COLO829 (cell line): ENCODE measurements at regions not wholly inside any gene's neighbourhood (a gene's known extent, or its start where the extent isn't known, plus 50 kb on each side); places are given as distances from the start of the nearest gene placed in this dataset.
"Not testable (repeated sequence)": the region's sequence is repeated elsewhere in the genome, so short reads cannot be mapped to it uniquely, and the experiment has no call there.

Source experiments
- DNase-seq: peaks from one replicate; pipeline ENCODE4 v3.0.0; 2012; ENCODE audit warnings: low spot score

DNA sequence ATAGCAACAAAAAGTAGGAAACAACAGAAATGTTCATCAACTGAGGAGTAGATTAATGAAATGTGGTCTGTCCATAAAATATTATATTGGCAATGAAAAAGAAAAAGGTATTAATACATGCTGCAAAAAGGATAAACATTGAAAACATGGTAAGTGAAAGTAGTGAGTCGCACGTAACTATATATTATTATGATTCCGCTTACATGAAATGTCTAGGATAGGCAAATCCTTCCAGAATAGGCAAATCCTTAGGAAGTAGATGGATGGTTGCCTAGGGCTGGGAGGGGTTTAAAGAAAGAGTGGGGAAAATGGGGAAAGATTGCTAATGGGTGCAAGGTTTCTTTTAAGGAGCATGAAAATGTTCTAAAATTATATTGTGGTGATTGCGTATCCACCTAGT lies 198.1 kb upstream of the WSB1 start:
- DNase-seq: not testable (repeated sequence)

DNA sequence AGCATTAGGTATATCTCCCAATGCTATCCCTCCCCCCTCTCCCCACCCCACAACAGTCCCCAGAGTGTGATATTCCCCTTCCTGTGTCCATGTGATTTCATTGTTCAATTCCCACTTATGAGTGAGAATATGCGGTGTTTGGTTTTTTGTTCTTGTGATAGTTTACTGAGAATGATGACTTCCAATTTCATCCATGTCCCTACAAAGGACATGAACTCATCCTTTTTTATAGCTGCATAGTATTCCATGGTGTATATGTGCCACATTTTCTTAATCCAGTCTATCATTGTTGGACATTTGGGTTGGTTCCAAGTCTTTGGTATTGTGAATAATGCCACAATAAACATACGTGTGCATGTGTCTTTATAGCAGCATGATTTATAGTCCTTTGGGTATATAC lies 194.6 kb upstream of the WSB1 start:
- not testable (repeated sequence) for DNase-seq

DNA sequence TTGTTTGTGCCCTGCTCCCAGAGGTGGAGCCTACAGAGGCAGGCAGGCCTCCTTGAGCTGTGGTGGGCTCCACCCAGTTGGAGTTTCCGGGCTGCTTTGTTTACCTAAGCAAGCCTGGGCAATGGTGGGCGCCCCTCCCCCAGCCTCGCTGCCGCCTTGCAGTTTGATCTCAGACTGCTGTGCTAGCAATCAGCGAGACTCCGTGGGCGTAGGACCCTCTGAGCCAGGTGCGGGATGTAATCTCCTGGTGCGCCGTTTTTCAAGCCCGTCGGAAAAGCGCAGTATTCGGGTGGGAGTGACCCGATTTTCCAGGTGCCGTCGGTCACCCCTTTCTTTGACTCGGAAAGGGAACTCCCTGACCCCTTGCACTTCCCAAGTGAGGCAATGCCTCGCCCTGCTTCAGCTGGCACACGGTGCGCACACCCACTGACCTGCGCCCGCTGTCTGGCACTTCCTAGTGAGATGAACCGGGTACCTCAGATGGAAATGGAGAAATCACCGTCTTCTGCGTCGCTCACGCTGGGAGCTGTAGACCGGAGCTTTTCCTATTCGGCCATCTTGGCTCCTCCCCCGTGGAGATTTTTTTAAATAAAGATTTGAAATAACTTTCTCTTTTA lies 189.2 kb upstream of the WSB1 start:
- not testable (repeated sequence) for DNase-seq

DNA sequence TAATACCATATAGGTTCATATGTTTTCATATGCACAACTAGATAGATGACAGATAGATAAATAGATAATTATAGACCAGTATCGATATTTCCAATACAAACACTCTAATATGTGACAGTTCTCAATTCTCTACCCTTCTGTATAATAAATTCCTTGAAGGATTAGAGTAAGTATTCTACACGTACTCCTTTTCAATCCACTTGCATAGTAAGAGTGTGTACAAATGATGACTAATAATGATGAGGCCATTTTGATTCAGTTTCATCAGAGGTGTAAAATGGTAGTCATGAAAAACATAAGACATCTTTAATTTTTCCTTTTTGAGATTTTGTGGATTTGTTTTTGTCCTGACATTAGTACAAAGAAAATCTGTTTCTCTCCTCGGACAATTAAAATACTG lies 188.3 kb upstream of the WSB1 start:
- DNase-seq: no peak

DNA sequence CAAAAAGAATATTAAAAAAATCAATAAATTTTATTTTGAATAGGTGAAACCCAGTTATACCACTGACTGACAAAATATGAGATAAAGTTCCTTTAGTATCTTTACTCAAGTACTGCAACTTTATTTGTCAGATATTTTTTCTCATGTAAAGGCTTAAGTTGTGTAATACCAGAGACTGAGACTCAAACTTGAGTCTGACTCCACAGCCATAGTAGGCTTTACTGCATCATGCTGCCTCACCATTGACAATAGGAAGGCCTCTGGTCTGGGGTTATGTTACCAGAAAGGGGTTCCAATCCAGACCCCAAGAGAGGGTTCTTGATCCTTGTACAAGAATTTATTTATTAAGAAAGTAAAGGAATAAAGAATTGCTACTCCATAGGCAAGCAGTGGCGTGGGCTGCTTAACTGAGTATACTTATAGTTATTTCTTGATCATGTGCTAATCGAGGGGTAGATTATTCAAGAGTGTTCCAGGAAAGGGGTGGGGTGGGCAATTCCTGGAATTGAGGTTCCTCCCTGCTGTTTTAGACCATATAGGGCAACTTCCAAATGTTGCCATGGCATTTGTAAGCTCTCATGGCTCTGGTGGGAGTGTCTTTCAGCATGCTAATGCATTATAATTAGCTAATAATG lies 187.4 kb upstream of the WSB1 start:
- no peak for DNase-seq

DNA sequence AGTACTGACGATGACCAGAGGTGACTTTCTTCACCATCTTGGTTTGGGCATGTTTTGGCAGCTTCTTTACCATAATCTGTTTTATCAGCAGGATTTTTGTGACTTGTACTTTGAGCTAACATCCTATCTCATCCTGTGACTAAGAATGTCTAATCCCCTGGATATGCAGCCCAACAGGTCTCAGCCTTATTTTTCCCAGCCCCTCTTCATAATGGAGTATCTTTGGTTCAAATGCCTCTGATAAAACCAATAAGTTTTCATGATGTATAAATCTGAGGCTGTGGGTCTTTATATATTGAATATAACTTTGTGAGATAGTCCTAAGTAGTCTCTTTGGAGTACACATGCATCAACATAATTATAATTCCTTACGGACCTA lies 186.9 kb upstream of the WSB1 start:
- DNase-seq: no peak

DNA sequence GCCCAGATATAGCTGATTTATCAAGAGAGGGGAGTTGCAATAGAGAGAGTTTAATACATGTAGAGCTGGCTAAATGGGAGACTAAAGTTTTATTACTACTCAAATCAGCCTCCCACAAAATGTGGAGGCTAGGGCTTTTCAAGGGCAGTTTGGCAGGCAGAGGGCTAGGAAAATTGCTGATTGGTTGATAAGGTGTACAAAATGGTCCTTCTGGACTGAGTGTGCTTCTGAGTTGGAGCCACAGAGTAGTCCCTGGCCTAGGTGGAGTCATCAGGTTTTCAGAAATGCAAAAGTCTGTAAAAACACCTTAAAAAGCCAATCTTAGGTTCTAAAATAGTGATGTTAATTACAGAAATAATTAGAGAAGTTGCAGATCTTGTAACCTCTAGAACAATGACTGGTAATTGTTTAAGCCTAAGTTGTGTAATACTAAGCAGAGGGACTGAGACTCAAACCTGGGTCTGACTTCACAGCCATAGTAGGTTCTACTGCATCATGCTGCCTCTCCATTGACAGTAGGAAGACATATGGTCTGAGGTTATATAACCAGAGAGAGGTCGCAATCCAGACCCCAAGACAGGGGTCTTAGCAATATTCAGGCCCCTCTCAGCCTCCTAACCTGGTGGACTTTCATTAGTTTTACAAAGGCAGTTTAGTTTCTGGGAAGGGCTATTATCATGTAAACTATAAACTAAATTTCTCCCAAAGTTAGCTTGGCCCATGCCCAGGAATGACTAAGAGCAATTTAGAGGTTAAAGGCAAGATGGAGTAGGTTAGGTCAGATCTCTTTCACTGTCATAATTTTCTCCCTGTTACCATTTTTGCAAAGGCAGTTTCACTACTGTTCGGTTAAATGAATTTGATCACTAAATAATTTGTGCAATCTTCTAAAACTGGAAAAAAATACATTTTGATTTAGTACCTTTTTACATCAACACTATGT lies 186.3 kb upstream of the WSB1 start:
- DNase-seq: not testable (repeated sequence)

DNA sequence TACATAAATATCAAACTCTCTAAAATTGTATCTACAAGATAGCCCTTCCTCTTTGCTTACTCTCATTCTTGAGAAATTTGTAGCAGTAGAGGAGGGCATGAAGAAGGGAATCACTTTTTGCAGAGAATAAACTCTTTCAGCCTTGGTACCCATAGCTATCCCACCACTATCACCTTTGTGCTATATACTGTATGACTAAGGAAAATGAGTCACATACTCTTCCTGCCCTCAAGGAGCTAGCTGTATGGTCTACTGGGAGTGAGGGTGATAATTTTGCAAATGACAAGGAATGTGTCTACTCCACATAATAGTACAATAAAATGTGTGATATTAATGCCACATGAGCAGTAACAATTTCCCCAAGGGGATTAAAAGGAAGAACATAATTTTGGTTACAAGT lies 184.6 kb upstream of the WSB1 start:
- DNase-seq: no peak

DNA sequence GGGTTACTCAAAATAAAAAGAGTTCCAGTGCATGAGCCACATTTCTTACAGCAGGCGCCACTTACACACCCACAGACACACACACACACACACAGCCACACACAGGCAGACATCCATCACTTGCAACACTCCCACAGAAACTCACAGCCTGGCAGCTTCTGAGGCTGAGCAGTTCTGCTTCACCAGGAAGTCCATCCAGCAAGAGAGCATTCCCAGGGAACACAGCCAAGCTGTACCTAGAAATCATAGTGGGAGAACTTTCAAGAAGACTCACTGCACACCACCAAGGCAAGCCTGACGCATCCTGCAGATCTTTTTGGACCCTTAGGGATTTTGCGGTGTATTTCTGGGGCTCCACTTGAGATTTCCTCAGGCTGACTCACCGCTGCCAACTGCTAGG lies 140.9 kb upstream of the WSB1 start:
- DNase-seq: no peak

DNA sequence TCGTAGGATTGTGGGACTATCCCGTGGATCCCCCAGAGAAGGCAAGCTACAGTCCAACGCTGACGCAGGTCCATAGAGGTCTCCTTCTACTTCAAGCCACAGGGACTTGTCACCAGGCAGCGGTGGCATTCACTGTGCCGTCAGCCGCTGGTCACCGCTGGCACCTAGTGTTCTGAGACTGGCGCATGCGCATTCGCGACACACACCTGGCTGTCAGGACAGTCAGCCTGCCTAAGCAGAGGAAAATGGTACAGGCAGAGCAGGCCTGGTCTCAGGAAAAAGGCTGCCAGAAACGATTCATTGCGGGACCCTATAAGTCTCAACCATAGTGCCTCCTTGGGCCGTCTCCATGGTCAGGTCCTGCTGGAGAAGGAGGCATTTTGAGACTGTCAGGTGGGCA lies 138.0 kb upstream of the WSB1 start:
- no peak for DNase-seq

DNA sequence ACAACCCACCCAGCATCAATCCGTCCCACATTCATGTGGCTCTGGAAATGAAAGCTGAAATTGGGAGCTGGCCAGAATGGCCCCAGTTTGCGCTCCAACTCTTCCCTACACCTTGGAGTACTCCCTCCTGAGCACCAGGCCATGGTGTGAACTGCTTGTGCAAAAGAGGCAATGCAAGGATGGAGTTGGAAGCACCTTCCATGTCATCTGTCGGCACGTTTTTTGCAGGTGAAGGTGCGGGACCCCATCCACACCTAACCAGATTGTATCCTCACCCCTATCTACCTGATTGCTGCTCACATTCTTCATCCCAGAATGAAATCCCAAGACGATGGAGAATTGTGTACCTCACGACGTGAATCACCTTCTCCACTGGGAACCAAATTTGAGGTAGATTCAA lies 136.6 kb upstream of the WSB1 start:
- DNase-seq: no peak

DNA sequence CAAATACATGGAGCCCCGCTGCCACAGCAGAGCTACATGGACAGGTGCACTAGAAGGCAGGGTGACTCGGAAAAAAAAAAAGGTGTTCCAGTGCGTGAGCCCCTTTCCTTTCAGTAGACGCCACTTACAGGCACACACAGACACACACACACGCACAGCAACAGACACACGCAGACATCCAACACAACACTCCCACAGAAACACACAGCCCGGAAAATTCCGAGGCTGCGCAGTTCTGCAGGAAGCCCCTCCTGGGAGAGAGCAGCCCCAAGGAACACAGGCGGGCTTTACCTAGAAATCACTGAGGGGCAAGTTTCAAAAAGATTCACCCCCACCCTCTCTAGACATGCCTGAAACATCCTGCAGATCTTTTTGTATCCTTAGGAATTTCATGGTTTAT lies 136.0 kb upstream of the WSB1 start:
- no peak for DNase-seq

DNA sequence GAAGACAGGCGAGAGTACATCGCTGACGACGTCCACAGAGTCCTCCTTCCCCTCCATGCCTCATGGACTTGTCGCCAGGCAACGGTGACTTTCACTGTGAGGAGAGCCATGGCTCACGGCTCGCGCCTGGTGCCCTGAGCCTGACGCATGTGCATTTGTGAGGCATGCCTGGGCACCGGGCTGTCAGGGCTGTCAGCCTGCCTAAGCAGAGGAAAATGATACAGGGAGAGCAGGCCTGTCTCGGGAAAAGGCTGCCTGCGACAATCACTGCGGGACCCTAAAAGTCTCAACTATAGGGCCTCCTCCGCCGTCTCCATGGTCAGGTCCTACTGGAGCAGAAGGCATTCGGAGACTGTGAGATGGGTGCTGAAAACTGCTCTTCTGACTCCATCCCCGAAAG lies 135.5 kb upstream of the WSB1 start:
- no peak for DNase-seq

DNA sequence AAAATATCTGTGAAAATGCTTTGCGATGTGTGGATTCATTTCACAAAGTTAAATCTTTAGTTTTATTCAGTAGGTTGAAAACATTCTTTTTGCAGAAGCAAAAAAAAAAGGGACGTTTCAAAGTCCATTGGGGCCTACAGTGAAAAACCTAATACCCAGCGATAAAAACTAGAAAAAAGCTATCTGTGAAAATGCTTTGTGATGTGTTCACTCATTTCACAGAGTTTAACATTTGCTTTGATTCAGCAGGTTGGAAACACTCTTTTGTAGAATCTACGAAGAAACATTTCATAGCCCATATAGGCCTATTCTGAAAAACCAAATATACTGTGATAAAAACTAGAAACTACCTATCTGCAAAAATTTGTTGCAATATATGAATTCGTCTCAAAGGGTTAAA lies 113.6 kb upstream of the WSB1 start:
- DNase-seq: no peak

DNA sequence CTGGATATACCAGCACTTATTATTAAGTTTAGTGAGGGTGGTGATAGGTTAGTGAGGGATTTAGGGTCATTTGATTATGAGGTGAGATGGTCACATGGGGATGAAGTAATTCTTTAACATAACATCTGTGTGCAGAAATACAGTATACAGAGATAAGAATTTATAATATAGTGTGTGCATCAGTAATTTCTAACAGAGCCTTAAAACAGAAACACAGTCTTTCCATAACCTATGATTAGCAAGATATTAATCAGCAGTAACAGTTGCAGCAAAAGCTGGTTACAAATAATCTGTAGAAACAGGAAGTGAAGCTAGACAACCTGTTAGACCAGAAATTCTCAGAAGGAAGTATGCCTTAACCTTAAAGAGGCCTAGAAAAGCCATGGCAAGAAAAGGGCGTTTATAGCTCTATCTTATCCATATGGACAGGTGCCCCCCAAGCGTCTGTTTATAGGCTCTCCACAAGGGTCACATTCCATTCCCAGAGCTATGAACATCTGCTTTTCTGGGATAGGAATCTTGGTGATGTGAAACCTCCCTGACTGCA lies 112.5 kb upstream of the WSB1 start:
- DNase-seq: not testable (repeated sequence)

DNA sequence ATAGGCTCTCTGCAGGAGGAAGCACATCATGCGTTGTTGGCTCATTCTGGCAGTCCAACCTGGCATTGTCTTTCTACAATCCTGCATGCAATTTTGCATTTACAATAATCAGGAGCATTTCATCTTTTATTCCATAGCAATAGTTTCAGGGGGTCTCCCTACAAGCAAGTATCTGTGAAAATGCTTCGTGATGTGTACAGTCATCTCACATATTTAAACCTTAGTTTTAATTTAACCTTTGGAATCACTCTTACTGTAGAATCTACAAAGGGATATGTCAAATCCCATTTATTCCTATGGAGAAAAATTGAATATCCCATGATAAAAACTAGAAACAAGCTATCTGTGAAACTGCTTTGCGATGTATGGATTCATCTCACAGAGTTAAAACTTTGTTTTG lies 112.0 kb upstream of the WSB1 start:
- no peak for DNase-seq

DNA sequence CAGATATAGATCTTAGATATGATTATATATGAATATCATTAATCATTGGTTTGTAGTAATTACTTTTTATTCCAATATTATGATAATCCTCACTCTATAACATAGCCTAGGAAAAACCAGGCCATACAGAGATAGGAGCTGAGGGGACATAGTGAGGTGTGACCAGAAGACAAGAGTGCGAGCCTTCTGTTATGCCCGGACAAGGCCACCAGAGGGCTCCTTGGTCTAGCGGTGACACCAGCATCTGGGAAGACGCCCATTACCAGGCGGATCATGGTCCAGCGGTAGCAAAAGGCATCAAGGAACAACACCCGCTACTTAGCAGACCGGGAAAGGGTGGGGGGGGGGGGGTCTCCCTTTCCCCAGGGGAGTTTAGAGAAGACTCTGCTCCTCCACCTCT lies 96.4 kb upstream of the WSB1 start:
- not testable (repeated sequence) for DNase-seq

DNA sequence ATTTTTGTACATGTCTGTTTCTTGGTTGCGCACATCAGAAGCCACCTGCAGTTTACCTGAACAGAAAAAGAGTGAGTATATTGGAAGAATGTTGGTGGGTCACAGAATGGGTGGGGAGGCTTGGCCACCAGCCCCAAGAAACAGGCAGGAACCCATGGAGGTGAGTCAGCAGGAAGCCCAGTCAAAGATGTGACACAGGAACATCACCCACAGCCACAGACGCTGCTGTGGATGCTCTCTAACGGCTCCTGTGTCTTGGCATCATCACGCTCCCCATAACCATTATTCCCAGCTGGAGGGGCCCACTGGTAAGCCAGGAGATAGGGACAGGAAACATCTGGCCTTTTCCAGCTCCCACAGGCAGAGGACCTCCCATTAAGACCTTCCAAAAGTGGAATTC lies 94.0 kb upstream of the WSB1 start:
- DNase-seq: no peak

DNA sequence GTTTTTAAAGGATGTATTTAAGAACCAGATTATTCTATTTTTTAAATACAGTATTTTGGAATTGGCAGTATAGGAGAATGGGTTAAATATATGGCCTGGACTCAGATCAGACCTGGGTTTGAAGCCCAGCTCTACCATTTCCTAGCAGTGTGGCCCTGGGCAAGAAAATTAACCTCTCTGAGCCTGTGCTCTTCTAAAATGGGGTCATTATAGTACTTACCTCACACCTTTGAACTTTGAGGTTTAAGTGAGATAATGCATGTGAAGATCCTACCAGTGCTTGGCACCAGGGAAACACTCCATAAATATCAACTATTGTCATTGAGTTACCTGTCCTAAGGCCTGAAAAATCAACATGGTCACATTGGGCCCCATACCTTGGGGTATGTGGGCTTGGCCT lies 93.4 kb upstream of the WSB1 start:
- no peak for DNase-seq

DNA sequence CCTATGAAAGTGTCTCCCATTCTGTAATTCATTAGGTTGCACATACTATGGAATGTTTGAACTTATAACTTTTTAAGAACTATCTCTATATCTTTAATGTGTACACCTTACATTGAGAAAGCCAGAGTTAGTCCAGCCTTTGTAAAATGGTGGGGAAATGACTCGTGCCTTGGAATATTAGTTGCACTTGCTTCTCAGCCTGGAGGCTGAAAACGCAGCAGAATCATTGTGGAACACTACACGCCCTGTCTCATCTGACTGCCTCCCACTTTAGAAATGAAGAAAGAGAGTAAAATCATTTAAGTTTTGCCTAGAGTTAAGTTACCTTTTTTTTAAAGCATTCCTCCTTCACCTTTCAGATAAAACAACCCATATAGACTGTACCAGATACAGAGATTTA lies 90.7 kb upstream of the WSB1 start:
- no peak for DNase-seq

DNA sequence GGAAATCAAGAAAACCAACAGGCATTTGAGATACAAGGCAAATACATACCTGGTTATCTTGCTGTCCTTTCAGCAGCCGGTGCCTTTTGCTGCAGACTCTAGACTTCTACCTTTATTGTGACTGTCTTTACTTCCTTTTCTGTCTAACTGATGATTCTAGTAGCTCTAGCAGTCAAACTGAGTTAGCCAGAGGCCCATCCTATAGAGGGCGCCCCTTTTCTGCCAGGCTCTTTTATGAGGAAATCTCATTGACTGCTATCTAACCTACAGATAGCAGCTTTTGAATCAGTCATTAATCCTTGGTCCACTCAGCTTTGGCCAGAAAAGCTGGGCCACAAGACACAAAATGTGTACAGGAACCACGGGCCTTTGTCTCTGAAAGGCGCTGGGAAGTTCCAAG lies 87.5 kb upstream of the WSB1 start:
- DNase-seq: peak; percentile 26

DNA sequence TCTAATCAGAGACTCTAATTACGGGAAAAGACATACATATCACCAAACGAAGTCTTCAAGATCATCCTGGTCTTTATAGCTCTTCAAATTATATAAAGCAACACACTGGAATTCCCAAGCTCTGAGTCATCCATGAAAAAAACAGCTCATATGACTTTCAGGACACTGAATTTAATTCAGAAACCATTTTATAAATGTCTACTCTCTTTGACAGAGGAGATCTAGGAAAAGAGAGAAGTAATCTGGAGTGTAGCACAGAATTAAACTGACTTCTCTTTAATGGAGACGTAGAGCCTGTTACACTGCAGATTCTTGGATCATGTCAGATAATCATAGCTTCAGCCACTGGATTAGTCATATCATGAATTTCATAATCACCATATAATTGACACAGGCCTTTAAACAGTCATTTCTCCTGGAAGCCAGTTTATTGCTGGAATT lies 86.8 kb upstream of the WSB1 start:
- peak; percentile 78 for DNase-seq

DNA sequence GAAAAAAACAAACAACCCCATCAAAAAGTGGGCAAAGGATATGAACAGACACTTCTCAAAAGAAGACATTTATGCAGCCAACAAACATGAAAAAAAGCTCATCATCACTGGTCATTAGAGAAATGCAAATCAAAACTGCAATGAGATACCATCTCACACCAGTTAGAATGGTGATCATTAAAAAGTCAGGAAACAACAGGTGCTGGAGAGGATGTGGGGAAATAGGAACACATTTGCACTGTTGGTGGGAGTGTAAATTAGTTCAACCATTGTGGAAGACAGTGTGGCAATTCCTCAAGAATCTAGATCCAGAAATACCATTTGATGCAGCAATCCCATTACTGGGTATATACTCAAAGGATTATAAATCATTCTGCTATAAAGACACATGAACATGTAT lies 85.5 kb upstream of the WSB1 start:
- DNase-seq: not testable (repeated sequence)
